Stimulated activated CD4-positive, alpha-beta T cell treated with anti-CD3 and anti-CD28 coated beads, Interleukin-4, amount 100 ng/mL, for 48 hours (primary cell): ENCODE measurements at regions not wholly inside any gene's neighbourhood (a gene's known extent, or its start where the extent isn't known, plus 50 kb on each side); places are given as distances from the start of the nearest gene placed in this dataset.
"Not testable (repeated sequence)": the region's sequence is repeated elsewhere in the genome, so short reads cannot be mapped to it uniquely, and the experiment has no call there.

Source experiments
- DNase-seq, 2 donors: peaks; one replicate each; pipeline ENCODE4 v3.0.0-alpha.2; 2020; ENCODE audit warnings: low read depth in 2 of 2

DNA sequence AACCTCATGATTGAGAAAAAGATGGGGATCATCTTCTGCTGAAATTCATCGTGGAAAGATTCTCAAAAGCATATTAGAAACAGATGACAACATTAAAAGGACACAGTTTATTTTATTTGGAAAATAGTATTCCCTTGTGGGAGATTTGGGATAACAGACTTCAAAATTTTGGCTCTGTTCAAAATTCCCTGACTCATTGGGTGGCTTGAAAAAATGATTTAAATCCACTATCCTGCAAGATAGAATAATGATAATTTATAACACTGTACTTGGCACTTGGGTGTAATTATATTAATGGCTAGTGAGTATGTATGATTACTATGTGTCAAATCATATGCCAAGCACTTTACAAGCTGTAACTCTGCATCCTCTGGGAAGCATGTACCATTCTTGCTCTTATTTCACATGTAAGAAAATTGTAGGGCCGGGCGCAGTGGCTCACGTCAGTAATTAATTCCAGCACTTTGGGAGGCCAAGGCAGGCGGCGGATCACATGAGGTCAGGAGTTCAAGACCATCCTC is 128.8 kb downstream of the LMNTD1 start:
- no peak for DNase-seq

DNA sequence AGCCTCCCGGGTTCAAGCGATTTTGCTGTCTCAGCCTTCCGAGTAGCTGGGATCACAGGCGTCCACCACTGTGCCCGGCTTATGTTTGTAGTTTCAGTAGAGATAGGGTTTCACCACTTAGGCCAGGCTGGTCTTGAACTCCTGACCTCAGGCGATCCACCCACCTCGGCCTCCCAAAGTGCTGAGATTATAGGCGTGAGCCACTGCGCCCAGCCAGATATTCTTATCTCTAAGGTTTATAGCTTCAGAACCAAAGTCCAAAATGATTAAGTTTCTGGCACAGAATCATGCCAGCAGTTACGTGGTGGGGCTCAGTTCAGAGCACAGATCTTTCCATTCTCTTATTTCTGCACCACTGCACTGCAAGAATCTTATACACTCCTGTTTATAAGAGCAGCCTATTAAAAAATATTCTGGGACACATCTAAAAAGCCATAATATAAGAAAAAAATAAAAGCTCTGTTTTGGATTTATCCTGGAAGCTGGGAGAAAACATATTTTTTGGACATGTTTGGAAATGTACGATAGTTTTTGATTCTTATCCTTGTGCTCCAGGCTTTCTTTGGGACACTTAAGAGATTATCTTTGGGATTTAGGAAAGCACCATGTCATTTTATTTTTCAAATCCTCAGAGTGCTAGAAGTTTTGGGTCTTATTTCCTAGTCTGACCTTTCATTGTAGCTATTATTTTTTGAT is 129.6 kb downstream of the LMNTD1 start:
- DNase-seq: no peak

DNA sequence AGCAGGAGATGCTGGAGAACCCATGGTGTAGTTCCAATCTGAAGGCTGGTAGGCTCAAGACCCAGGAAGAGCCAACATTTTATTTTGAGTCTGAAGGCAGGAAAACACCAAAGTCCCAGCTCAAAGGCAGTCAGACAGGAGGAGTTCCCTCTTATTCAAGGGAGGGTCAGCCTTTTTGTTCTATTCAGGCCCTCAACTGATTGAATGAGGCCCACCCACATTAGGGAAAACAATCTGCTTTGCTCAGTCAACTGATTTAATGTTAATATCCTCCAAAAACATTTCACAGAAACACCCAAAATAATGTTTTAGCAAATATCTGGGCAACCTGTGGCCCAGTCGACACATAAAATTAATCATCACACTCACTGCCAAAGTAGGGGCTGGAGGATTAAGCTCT is 130.8 kb downstream of the LMNTD1 start:
- DNase-seq: no peak

DNA sequence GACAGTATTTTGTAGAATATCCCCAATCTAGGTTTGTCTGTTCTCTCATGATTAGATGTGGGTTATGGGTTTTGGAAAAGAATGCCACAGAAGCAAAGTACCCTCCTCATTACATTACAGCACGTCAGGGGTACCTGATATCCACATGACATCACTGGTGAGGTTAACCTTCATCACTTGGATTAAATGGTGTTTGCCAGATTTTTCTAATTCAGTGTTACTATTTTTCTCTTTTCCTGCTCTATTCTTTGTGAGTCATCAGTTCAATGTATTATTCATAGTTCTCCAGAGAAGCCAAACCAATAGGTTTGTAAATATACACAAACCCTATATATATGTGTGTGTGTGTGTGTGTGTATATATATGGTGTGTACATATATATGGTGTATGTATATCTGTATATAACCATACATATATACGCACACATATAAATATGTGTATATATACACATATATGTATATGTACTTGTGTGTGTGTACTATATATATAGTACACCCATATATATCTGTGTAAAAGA is 131.4 kb downstream of the LMNTD1 start:
- DNase-seq: no peak

DNA sequence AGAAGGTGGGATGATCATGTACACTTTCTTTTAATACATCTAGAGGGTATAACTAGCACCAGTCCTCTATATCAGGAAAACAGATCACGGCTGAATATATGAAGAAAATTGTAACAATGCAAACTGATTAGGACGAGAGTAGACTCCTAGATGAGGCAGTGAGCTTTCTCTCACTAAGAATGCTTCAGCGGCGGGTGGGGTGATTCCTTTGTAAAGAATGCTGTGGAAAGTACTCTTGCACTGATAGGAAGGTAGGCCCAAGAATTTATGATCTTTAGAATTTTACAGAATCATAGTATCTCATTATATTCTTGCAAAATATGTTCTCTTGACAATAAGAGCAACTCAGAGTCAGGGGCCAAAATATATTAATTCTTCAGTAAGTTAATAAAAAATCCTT is 133.0 kb downstream of the LMNTD1 start:
- DNase-seq: no peak

DNA sequence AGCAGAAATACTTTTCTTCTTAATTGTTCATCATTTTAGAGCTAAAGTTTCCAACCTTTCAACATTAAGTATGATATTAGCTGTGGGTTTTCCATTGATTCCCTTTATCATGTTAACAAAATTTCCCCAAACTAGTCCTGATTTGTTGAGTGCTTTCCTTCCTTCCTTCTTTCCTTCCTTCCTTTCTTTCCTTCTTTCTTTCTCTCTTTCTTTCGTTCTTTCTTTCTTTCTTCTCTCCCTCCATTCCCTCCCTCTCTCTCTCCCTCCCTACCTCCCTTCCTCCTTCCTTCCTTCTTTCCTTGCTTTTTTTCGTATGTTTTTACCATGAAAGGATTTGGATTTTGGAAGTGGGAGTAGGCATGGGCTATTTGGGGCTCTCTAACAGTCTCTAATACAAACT is 133.5 kb downstream of the LMNTD1 start:
- DNase-seq: no peak

DNA sequence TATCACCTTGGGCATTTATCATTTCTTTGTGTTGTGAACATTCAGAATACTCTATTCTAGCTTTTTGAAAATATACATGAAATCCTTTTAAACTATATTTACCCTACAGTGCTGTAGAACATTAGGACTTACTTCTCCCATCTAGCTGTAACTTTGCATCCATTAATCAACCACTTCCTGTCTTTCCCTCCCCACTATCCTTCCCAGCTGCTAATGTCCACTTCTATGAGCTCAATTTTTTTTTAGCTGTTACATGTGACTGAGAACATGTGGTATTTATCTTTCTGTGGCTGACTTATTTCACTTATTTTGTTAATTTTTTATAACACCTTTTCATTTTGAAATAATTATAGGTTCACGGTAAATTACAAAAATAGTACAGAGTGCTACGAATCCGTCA is 136.0 kb downstream of the LMNTD1 start:
- no peak for DNase-seq

DNA sequence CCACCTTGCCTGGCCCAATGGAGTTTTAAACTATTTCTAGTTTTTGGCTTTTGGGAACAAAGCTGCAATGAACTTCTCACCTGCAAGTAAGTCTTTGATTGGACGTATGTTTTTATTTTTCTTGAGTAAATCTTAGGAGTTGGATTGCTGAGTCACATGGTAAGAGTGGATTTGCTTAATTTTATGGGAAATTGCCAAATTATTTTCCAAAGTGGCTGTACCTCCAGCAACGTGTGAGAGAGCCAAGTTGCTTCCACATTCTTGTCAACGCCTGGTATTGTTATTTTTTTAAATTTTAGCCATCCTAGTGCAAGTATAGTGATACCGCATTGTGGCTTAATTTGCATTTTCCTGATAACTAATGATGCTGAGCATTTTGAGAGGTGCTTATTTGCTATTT is 136.6 kb downstream of the LMNTD1 start:
- no peak for DNase-seq

DNA sequence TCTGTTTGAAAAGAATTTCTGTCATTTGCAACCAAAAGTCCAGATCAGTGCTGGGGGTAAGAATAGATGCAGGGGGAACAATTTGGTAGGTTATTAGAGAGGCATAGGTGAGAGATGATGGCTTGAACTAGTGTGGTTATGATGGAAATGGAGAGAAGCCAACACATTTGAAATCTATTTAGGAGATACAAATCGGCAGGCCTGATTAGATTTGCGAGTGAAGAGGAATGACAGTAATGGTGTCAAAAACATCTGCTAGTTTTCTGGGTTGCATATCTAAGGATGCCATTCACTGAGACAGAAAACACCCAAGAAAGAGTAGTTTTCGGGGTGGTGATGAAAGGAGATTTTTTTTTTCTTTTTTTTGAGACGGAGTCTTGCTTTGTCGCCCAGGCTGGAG is 138.1 kb downstream of the LMNTD1 start:
- DNase-seq: no peak

DNA sequence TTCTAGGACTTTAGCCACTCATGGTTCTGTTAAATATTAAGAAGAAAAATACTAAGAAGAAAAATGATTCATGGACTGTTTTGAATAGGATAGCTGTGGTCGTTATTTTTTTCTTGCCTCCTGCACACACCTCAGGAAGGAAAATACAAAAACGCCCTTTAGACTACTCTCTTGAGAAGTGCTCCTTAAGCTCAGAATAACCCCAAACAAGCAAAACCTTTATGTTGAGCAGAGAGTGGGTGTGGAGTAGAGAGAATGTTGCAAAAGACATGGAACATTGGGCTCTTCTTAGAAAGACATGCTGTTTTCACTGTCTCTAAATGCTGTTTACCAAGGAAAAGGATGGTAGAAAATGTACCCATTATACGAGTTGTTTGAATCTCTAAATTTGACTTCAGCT is 140.3 kb downstream of the LMNTD1 start:
- DNase-seq: no peak

DNA sequence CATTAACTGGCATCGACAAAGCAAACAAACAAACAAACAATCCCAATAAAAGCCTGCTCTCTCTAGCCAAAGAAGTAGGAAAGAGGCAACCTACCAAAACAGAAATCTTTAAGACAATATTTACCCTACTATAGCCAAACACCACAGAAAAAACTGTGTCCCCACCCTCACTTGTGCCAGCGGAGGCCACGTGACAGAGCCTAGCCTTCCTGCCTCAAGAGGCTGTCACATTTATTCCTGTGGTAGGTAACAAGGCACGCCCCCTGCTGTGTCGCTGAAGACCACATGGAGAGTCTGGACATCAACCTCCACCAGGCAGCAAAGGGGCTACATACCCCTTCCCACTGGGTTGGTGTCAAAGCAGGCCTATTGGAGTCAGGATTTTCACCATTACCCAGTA is 148.1 kb downstream of the LMNTD1 start:
- no peak for DNase-seq

DNA sequence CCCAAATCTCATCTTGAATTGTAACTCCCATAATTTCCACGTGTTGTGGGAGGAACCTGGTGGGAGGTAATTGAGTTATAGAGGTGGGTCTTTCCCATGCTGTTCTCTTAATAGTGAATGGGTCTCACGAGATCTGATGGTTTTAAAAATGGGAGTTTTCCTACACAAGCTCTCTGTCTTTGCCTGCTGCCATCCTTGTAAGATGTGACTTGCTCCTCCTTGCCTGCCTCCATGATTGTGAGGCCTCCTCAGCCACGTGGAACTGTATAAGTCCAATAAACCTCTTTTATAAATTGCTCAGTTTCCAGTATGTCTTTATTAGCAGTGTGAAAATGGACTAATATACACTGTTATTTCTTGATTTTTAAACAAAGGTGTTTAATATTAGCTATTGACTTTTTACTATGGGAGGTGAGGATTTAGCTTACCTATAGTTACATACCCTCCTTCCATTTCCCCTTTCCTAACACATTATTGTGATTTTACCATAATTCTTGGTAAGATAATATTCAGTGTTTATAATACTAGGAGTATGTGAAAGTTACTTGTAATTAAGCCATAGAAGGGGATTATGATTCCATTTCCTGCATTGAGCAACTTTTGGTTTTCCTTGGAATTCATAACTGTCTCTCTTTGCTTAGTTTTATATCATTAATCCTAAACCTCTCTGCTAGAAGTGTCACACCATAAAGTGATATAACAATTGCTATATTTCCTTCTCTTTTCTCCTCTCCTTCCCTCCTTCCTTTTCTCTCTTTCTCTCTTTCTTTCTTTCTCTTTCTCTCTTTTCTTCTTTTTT is 151.0 kb upstream of the KRAS start:
- no peak for DNase-seq

DNA sequence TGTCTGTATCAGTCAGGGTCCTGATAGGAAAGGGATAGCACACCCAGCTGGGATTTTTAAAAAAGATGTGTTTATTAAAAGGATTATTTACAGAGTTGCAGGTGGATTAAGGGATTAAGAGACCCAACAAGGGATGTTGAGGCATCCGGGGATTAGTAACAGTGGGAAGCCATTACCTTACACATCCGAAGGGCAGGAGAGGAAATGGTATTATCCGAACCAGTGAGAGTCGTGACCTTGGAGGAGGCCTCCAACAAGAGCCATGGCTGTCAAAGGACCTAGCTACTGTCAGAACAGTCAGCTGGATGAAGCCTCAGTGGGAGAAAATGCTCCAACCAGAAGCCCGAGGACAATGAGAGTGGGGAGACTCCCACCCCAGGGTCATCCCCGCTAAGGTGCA is 146.3 kb upstream of the KRAS start:
- DNase-seq: no peak

DNA sequence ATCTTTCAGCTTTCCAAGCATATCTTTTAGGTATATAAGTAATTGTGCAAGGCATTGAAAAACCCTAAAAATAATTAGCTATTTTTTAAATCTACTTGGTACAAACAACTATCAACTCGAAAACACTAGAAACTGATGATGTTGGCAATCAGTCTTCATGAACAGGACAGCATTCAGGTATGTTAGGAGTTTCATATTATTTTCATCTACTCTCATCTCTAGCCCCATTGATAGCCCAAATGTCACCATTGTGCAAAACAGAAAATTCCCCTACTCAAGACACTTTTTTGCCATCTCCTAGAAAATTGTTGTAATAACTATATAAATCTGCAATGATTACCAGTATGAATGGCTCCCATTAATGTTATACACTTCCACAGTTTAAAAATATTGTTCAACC is 144.5 kb upstream of the KRAS start:
- DNase-seq: no peak

DNA sequence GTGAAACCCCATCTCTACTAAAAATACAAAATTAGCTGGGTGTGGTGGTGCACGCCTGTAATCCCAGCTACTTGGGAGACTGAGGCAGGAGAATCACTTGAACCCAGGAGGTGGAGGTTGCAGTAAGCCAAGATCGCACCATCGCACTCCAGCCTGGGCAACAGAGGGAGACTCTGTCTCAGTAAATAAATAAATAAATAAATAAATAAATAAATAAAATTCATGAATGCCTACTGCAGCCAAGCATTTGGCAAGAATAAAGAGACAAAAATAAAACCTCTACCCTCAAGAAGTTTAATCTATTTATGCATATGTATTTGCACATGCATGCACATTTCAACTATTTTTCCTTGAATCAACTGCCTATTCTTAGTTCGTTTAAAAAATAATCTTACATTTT is 144.0 kb upstream of the KRAS start:
- not testable (repeated sequence) for DNase-seq

DNA sequence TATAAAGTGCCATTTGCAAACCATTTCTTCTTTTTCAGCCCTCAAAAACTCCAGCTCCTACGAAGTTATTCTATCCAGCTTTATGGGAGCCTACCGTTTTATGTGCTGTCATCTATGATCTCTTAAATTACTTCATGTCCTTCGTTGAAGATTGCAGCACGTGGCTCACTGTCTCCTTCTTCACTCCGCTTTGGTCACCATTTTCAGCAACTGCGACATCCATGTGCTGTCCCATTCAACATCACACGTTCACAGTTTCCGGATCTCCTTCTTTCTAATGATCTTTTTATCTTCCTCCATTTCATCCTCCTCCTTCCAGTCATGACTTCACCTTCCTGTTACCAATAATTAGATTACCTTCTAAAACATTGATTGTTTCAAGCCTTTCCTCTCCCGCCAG is 143.3 kb upstream of the KRAS start:
- DNase-seq: no peak

DNA sequence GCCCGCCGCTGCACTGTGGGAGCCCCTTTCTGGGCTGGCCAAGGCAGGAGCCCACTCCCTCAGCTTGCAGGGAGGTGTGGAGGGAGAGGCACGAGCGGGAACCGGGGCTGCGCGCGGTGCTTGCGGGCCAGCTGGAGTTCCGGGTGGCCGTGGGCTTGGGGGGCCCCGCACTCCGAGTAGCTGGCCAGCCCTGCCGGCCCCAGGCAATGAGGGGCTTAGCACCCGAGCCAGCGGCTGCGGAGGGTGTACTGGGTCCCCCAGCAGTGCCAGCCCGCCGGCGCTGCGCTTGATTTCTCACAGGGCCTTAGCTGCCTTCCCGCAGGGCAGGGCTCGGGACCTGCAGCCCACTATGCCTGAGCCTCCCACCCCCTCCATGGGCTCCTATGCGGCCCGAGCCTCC is 140.6 kb upstream of the KRAS start:
- DNase-seq: not testable (repeated sequence)

DNA sequence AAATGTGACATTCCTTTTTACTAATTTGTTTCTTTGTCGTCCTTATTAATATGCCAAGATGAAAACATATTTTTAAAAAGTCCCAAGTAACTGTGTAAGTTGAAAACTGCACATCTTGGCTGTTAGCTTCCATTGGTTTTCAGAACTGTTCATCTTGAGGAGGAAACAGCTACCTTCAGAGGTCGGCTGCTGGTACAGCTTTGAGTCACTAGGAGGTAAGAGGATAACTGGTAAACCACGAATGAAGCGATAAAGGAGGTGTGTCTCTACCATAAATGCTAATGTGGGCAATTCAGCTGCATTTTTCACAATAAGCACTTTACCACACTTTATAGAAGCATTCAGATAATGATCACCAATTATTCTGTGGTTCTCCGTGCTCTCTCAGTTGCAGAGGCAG is 137.5 kb upstream of the KRAS start:
- DNase-seq: peak in 1 of 2 donors; percentile 49

DNA sequence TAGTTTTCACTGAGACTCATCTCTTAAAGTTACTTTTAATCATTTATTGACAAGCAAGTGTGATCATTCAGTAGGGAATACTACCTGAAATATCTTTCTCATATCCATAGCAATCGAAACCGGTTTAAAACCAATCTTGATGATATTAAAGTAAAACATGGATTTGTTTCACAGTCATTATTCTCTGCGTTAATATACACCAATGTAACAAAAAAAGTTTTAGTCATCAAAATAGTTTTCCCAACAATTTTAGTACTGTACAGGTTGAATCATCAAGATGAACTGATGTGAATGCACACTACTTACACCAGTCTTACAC is 137.0 kb upstream of the KRAS start:
- DNase-seq: no peak

DNA sequence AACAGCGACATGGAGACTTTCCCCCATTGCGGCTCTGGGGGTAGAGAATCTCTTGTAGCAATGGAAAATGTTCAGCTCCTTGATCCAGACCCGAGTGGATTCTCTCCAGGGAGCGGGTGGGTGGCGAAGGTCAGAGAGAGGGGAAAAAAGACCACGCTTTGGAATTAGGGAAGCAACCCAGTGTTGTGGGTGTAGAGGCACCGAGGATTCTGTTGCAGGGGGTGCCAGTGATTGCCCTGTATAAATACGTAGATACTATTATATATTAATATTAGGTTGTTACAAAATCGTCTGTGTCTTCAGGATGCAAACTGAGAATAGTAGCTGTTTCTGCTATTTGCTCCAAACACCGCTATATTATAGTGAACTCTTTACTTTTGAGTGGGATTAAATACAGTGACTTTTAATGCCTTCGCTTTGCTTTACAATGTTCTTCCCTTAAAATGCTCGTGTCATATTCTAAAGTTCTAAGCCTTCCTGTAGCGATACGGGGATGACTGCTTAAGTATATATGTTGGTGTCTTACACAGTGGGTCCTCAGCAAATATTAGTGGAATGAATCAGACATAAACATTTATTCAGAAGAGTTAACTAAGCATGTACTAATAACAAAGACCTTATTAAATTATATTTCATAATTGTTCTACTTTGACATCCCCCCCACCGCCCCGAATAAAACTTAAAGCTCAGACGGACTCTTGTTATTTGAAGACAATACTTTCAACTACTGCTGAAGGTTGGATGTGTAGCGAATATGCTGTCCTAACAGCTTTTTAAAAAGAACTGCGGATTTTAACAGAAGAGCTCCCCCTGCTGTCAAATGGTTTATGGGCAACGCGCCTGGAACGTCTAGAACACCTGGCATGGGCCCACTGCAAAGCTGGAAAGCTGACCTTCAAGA is 136.4 kb upstream of the KRAS start:
- peak; percentile 38 to 57 for DNase-seq

DNA sequence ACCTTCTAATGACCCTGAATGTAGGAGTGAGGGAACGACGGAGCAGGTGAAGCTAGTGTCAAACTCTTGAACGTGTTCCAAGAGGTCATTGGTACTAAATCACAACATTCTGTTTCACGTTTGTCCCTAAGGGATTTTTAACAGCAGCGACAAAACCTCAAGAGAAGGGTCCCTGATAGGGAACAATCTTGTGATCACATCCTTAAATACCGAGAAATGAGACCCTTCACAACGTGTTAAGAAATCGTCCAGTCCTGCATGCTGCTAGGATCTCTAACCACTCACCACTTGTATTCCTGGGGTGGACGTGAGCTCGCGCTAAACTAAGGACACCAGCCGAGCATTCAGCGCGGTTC is 134.1 kb upstream of the KRAS start:
- DNase-seq: no peak
